ENCODE measurements at regions not wholly inside any gene's neighbourhood (a gene's known extent, or its start where the extent isn't known, plus 50 kb on each side); places are given as distances from the start of the nearest gene placed in this dataset.

- no peak for DNase-seq
Measured at GRCh38 chr15:81569286-81570080, 195.5 kb upstream of the TMC3 start.

- DNase-seq: no peak
Measured at GRCh38 chr15:81567924-81568323, 193.9 kb upstream of the TMC3 start.

- DNase-seq: no peak
Measured at GRCh38 chr15:81562986-81563385, 189.0 kb upstream of the TMC3 start.

GRCh38 chr15:81560405-81560804, 186.4 kb upstream of the TMC3 start:
- DNase-seq: no peak

- no peak for DNase-seq
Measured at GRCh38 chr15:81558056-81558455, 184.0 kb upstream of the TMC3 start.

- DNase-seq: no peak
Measured at GRCh38 chr15:81555346-81555745, 181.3 kb upstream of the TMC3 start.

GRCh38 chr15:81548365-81549130, 174.5 kb upstream of the TMC3 start:
- no peak for DNase-seq

- no peak for DNase-seq
Measured at GRCh38 chr15:81547521-81548132, 173.6 kb upstream of the TMC3 start.

- DNase-seq: no peak
Measured at GRCh38 chr15:81544385-81544784, 170.4 kb upstream of the TMC3 start.

GRCh38 chr15:81540909-81541308, 166.9 kb upstream of the TMC3 start:
- DNase-seq: no peak

- DNase-seq: no peak
Measured at GRCh38 chr15:81536356-81536755, 162.3 kb upstream of the TMC3 start.

GRCh38 chr15:81534124-81534523, 160.1 kb upstream of the TMC3 start:
- no peak for DNase-seq

GRCh38 chr15:81532001-81532400, 158.0 kb upstream of the TMC3 start:
- DNase-seq: no peak

- no peak for DNase-seq
Measured at GRCh38 chr15:81531109-81531592, 157.1 kb upstream of the TMC3 start.

- DNase-seq: no peak
Measured at GRCh38 chr15:81530271-81530691, 156.3 kb upstream of the TMC3 start.

GRCh38 chr15:81529481-81529880, 155.5 kb upstream of the TMC3 start:
- no peak for DNase-seq

- no peak for DNase-seq
Measured at GRCh38 chr15:81526029-81526428, 152.0 kb upstream of the TMC3 start.

GRCh38 chr15:81524496-81524895, 150.5 kb upstream of the TMC3 start:
- DNase-seq: no peak

- DNase-seq: no peak
Measured at GRCh38 chr15:81523867-81524266, 149.9 kb upstream of the TMC3 start.

- DNase-seq: no peak
Measured at GRCh38 chr15:81520480-81520879, 146.5 kb upstream of the TMC3 start.

- DNase-seq: no peak
Measured at GRCh38 chr15:81516461-81516860, 142.4 kb upstream of the TMC3 start.

GRCh38 chr15:81516012-81516411, 142.0 kb upstream of the TMC3 start:
- no peak for DNase-seq

- no peak for DNase-seq
Measured at GRCh38 chr15:81514725-81515124, 140.7 kb upstream of the TMC3 start.

- DNase-seq: no peak
Measured at GRCh38 chr15:81511138-81511537, 137.1 kb upstream of the TMC3 start.

Data from NCI-H187 (cell line).